Left lung (tissue), 4 donors: ENCODE measurements at regions not wholly inside any gene's neighbourhood (a gene's known extent, or its start where the extent isn't known, plus 50 kb on each side); places are given as distances from the start of the nearest gene placed in this dataset.

ENCODE experiments used
- ATAC-seq: fragments of 200-7000 bp; cut with Tn5 transposase; one replicate; pipeline ENCODE4 v1.9.1; 2020; ENCODE audit warnings: moderate library complexity
- DNase-seq, 4 donors: peaks; one replicate each; pipeline ENCODE4 v3.0.0-alpha.2; 2013 to 2020
- H3K27ac ChIP-seq, 2 donors: fragments of 200-600 bp; sonication (generic) in 1 of 2; one replicate each; pipeline versions ENCODE4 v1.5.0 to v1.8.0; 2020 to 2021
- H3K27me3 ChIP-seq, 2 donors: fragments of 200-600 bp; sonication (generic) in 1 of 2; one replicate each; pipeline versions ENCODE4 v1.5.0 to v1.8.0; 2020 to 2021
- H3K36me3 ChIP-seq, 2 donors: fragments of 200-600 bp; sonication (generic) in 1 of 2; one replicate each; pipeline versions ENCODE4 v1.5.0 to v1.8.0; 2020 to 2021
- H3K4me1 ChIP-seq, 2 donors: fragments of 200-600 bp; one replicate each; pipeline ENCODE4 v1.8.0; 2021
- H3K4me3 ChIP-seq, 2 donors: fragments of 200-600 bp; sonication (generic) in 1 of 2; one replicate each; pipeline versions ENCODE4 v1.5.0 to v1.8.0; 2020 to 2021; ENCODE audit warnings: mild to moderate bottlenecking in 1 of 2
- H3K9me3 ChIP-seq, 2 donors: fragments of 200-600 bp; sonication (generic) in 1 of 2; one replicate each; pipeline versions ENCODE4 v1.5.0 to v1.8.0; 2020 to 2021
- intact Hi-C, 2 donors: fragments of 100-400 bp; cut with DNase I; formaldehyde crosslinking; loops; one replicate each; pipeline versions ENCODE4 v1.11.2 to v1.14.2; 2022
- TF ChIP-seq, protein P1 (sequence below), 2 donors: fragments of 200-600 bp; sonication (generic) in 1 of 2; IDR thresholded peaks; one replicate each; pipeline versions ENCODE4 v1.5.0 to v1.8.0; 2021; ENCODE audit warnings: antibody characterized with exemption in 2 of 2
- donor health status: DM: no; HTN: yes; CAD: no.
- donor health status: DM: no; HTN: no; CAD: no.

GRCh38 chr4:123522081-123522480 is 125.5 kb downstream of the SPRY1 start:
- DNase-seq = no peak
- no peaks in the 10 kb centered on the region for H3K9me3 ChIP-seq
- intact Hi-C loops = no loop called here
- no peaks in the 10 kb centered on the region for H3K36me3 ChIP-seq
- no peaks in the 10 kb centered on the region for H3K27me3 ChIP-seq
- no peak overlapping the region for H3K4me3 ChIP-seq
- no peak overlapping the region for H3K27ac ChIP-seq
- TF ChIP-seq, protein P1, sequence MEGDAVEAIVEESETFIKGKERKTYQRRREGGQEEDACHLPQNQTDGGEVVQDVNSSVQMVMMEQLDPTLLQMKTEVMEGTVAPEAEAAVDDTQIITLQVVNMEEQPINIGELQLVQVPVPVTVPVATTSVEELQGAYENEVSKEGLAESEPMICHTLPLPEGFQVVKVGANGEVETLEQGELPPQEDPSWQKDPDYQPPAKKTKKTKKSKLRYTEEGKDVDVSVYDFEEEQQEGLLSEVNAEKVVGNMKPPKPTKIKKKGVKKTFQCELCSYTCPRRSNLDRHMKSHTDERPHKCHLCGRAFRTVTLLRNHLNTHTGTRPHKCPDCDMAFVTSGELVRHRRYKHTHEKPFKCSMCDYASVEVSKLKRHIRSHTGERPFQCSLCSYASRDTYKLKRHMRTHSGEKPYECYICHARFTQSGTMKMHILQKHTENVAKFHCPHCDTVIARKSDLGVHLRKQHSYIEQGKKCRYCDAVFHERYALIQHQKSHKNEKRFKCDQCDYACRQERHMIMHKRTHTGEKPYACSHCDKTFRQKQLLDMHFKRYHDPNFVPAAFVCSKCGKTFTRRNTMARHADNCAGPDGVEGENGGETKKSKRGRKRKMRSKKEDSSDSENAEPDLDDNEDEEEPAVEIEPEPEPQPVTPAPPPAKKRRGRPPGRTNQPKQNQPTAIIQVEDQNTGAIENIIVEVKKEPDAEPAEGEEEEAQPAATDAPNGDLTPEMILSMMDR (IDR thresholded peaks at IDR 0.05) = no peak
- no peaks in the 10 kb centered on the region for H3K4me1 ChIP-seq
- no peak for ATAC-seq

- DNase-seq = no peak
- H3K27ac ChIP-seq = no peak overlapping the region
- no peaks in the 10 kb centered on the region for H3K4me1 ChIP-seq
- no peak for ATAC-seq
- H3K36me3 ChIP-seq = no peaks in the 10 kb centered on the region
- no peaks in the 10 kb centered on the region for H3K27me3 ChIP-seq
- no peaks in the 10 kb centered on the region for H3K9me3 ChIP-seq
- intact Hi-C loops = no loop called here
- H3K4me3 ChIP-seq = no peak overlapping the region
- TF ChIP-seq, protein P1 (IDR thresholded peaks at IDR 0.05) = no peak
Measured at GRCh38 chr4:123522646-123523045, 126.1 kb downstream of the SPRY1 start.

- Histone ChIP-seq H3K27me3 (no peaks in the 10 kb centered on the region), H3K27ac (no peak overlapping the region)
- TF ChIP-seq, protein P1 (IDR thresholded peaks at IDR 0.05) = no peak
Measured at GRCh38 chr4:123524958-123525628, 128.5 kb downstream of the SPRY1 start.

DNA sequence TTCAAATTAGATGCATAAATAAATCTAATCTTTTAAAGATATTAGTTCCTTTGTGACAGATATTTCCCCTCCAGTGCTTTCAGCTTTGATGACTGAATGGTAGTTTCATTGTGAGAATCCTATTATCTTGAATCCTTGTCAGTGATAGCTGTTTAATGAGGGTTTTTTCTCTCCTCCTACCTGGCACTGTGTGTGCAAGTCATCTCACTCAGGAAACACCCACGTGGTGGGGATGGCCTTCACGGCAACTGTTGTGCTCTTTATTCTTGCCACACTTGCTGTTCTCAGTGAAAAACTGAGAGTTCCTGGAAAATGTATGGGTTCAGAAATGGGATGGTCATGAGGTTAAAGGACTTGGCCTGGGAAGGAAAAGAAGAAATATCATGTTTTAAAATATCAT is 129.9 kb downstream of the SPRY1 start:
- Histone ChIP-seq H3K4me1 (no peaks in the 10 kb centered on the region), H3K4me3 (no peak overlapping the region), H3K27me3 (no peaks in the 10 kb centered on the region), H3K27ac (no peak overlapping the region), H3K9me3 (no peaks in the 10 kb centered on the region), H3K36me3 (no peaks in the 10 kb centered on the region)
- DNase-seq (no peak), ATAC-seq (no peak)
- intact Hi-C loops = no loop called here
- TF ChIP-seq, protein P1 (IDR thresholded peaks at IDR 0.05) = no peak

More at GRCh38 chr4:123524958-123525628, 128.5 kb downstream of the SPRY1 start:
- H3K4me1 ChIP-seq = no peaks in the 10 kb centered on the region
- peak; percentile 96 for ATAC-seq
- DNase-seq = peak in 1 of 4 donors; percentile 50
- no peaks in the 10 kb centered on the region for H3K9me3 ChIP-seq
- intact Hi-C loops = no loop called here
- no peaks in the 10 kb centered on the region for H3K36me3 ChIP-seq
- no peak overlapping the region for H3K4me3 ChIP-seq

DNA sequence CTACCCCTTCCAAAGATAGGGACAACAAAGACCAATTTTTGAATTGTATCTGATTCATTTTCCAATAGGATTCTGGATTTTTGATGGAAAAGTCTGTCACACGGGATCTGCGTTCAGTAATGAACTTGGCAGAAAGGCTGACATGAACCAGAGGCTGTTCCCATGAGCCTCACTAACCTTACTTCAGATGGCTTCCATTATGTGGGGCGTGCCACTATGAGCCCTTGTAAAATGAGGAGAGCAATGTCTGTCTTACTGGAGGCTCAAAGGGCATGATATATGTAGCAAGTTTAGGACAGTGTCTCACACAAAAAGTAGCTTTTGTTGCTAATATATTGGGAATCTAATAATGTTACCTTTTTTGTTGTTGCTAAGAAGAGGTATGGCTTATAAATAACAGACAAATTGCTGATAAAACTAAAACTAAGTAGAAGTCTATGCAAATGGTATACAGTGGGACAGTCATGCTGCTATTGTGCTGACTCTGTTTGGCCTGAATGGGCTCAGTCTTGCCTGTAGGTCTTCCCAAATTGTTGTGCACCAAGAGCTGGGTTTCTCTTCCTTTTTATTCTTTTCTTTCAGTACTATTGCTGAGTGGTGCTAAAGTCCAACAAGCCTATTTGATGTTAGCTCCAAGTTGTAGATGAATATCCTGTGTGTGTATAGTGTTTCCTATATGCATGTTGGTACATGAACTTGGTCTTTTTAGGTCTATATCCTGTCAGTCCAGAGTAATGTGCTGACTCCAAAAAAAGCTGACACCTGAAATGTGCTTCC is 132.1 kb downstream of the SPRY1 start:
- Histone ChIP-seq H3K27me3 (no peaks in the 10 kb centered on the region), H3K9me3 (no peaks in the 10 kb centered on the region), H3K36me3 (no peaks in the 10 kb centered on the region), H3K4me3 (no peak overlapping the region), H3K4me1 (no peaks in the 10 kb centered on the region), H3K27ac (no peak overlapping the region)
- no peak for ATAC-seq
- intact Hi-C loops = no loop called here
- TF ChIP-seq, protein P1 (IDR thresholded peaks at IDR 0.05) = no peak
- no peak for DNase-seq
